Endodermal cell (in vitro differentiated cells): ENCODE measurements at regions not wholly inside any gene's neighbourhood (a gene's known extent, or its start where the extent isn't known, plus 50 kb on each side); places are given as distances from the start of the nearest gene placed in this dataset.
"Not testable (repeated sequence)": the region's sequence is repeated elsewhere in the genome, so short reads cannot be mapped to it uniquely, and the experiment has no call there.

ENCODE experiments used
- DNase-seq: peaks from one replicate; pipeline ENCODE4 v3.0.0-alpha.2; 2017
- H3K27ac ChIP-seq: 2 replicates; pipeline ENCODE4 v1.5.1; 2013; ENCODE audit warnings: mild to moderate bottlenecking, low read depth, low read length, moderate library complexity
- H3K27me3 ChIP-seq: 2 replicates; pipeline ENCODE4 v1.6.1; 2013; ENCODE audit warnings: mild to moderate bottlenecking, low read length, moderate library complexity; ENCODE audit not compliant: insufficient read depth, control insufficient read depth, poor library complexity, severe bottlenecking
- H3K36me3 ChIP-seq: 2 replicates; pipeline ENCODE4 v1.7.0; 2013; ENCODE audit warnings: mild to moderate bottlenecking, low read length, moderate library complexity; ENCODE audit not compliant: control insufficient read depth, insufficient read depth
- H3K4me1 ChIP-seq: one replicate; pipeline ENCODE4 v1.7.0; 2013; ENCODE audit warnings: low read length; ENCODE audit not compliant: control insufficient read depth, insufficient read depth
- H3K4me3 ChIP-seq: 2 replicates; pipeline ENCODE4 v1.5.1; 2013; ENCODE audit warnings: mild to moderate bottlenecking, low read length, moderate library complexity
- H3K9ac ChIP-seq: 2 replicates; pipeline ENCODE4 v1.6.1; 2013; ENCODE audit warnings: mild to moderate bottlenecking, low read length, moderate library complexity; ENCODE audit not compliant: poor library complexity, severe bottlenecking; ENCODE audit errors: extremely low read depth
- H3K9me3 ChIP-seq: 2 replicates; pipeline ENCODE4 v1.6.1; 2013; ENCODE audit warnings: mild to moderate bottlenecking, low read length, moderate library complexity; ENCODE audit not compliant: control insufficient read depth
- H3K27ac Mint-ChIP-seq: 2 replicates; pipeline ENCODE4 v1.8.0; 2020; ENCODE audit warnings: mixed read lengths
- H3K27me3 Mint-ChIP-seq: 2 replicates; pipeline ENCODE4 v1.8.0; 2021; ENCODE audit warnings: mild to moderate bottlenecking, mixed read lengths; ENCODE audit not compliant: insufficient read depth
- H3K36me3 Mint-ChIP-seq: 2 replicates; pipeline ENCODE4 v1.8.0; 2020; ENCODE audit warnings: low read depth, mixed read lengths
- H3K4me1 Mint-ChIP-seq: 2 replicates; pipeline ENCODE4 v1.8.0; 2020; ENCODE audit warnings: mixed read lengths
- H3K4me3 Mint-ChIP-seq: 2 replicates; pipeline ENCODE4 v1.8.0; 2020; ENCODE audit warnings: mild to moderate bottlenecking, moderate library complexity, mixed read lengths
- H3K9me3 Mint-ChIP-seq: 2 replicates; pipeline ENCODE4 v1.8.0; 2020; ENCODE audit warnings: mild to moderate bottlenecking, mixed read lengths
- CTCF ChIP-seq: fragments of 200-600 bp; sonication (generic); conservative IDR thresholded peaks from 2 replicates; pipeline ENCODE4 v1.5.0; 2021; ENCODE audit warnings: antibody characterized with exemption, mild to moderate bottlenecking
- WGBS, 2 experiments: methylation state at CpG; one replicate each; pipeline versions ENCODE4 v1.1.5 to v1.1.7; 2013; ENCODE audit warnings: missing lambda C conversion rate in 2 of 2, mixed read lengths in 1 of 2; ENCODE audit not compliant: insufficient coverage in 1 of 2, insufficient read length in 1 of 2; 5-methylcytosine and 5-hydroxymethylcytosine counted together

GRCh38 chrX:121755541-121755940, 708.1 kb downstream of the GLUD2 start:
- Mint-ChIP-seq H3K27ac (no peak overlapping the region), H3K4me3 (no peak overlapping the region), H3K27me3 (no peaks in the 10 kb centered on the region), H3K4me1 (no peaks in the 10 kb centered on the region), H3K36me3 (peaks cover 2% of the 10 kb centered on the region), H3K9me3 (peaks cover 59% of the 10 kb centered on the region)
- H3K9me3 ChIP-seq: no peaks in the 10 kb centered on the region
- 94% methylated on average over 3 of the region's 3 CpGs; no CpG with 5 or more reads in 1 of the 2 experiments for WGBS, 2 experiments
- H3K36me3 ChIP-seq: no peaks in the 10 kb centered on the region
- no peaks in the 10 kb centered on the region for H3K4me1 ChIP-seq
- no peak overlapping the region for H3K4me3 ChIP-seq
- H3K27me3 ChIP-seq: no peaks in the 10 kb centered on the region
- no peak for DNase-seq
- no peak overlapping the region for H3K27ac ChIP-seq
- no peak overlapping the region for H3K9ac ChIP-seq
- no peak for TF ChIP-seq CTCF

- WGBS, 2 experiments: 82 to 100% methylated on average over 1 to 4 of the region's 6 CpGs
Observed at GRCh38 chrX:121761845-121762244, 714.4 kb downstream of the GLUD2 start.

GRCh38 chrX:121763671-121764070, 716.3 kb downstream of the GLUD2 start:
- H3K4me3 ChIP-seq: no peak overlapping the region
- Mint-ChIP-seq H3K27me3 (no peaks in the 10 kb centered on the region), H3K9me3 (peaks cover 17% of the 10 kb centered on the region), H3K27ac (no peak overlapping the region), H3K36me3 (no peaks in the 10 kb centered on the region), H3K4me1 (no peaks in the 10 kb centered on the region), H3K4me3 (no peak overlapping the region)
- H3K36me3 ChIP-seq: no peaks in the 10 kb centered on the region
- no peak for TF ChIP-seq CTCF
- 50% methylated on average over 2 of the region's 4 CpGs; no CpG with 5 or more reads in 1 of the 2 experiments for WGBS, 2 experiments
- H3K4me1 ChIP-seq: no peaks in the 10 kb centered on the region
- H3K27me3 ChIP-seq: no peaks in the 10 kb centered on the region
- H3K27ac ChIP-seq: no peak overlapping the region
- H3K9ac ChIP-seq: no peak overlapping the region
- no peaks in the 10 kb centered on the region for H3K9me3 ChIP-seq
- no peak for DNase-seq

More at GRCh38 chrX:121761845-121762244, 714.4 kb downstream of the GLUD2 start:
- Histone ChIP-seq H3K27ac (no peak overlapping the region), H3K36me3 (no peaks in the 10 kb centered on the region), H3K27me3 (no peaks in the 10 kb centered on the region), H3K4me3 (no peak overlapping the region), H3K9me3 (no peaks in the 10 kb centered on the region), H3K9ac (no peak overlapping the region), H3K4me1 (no peaks in the 10 kb centered on the region)
- Mint-ChIP-seq H3K27me3 (no peaks in the 10 kb centered on the region), H3K36me3 (no peaks in the 10 kb centered on the region), H3K4me1 (no peaks in the 10 kb centered on the region), H3K9me3 (peaks cover 19% of the 10 kb centered on the region), H3K4me3 (no peak overlapping the region), H3K27ac (no peak overlapping the region)
- no peak for DNase-seq
- TF ChIP-seq CTCF: no peak

- not testable (repeated sequence) for H3K9ac ChIP-seq, DNase-seq, H3K27me3 Mint-ChIP-seq, H3K36me3 ChIP-seq, H3K36me3 Mint-ChIP-seq, H3K27me3 ChIP-seq, H3K27ac Mint-ChIP-seq, H3K4me1 ChIP-seq, H3K4me3 ChIP-seq, H3K4me3 Mint-ChIP-seq, H3K9me3 ChIP-seq, H3K4me1 Mint-ChIP-seq, H3K27ac ChIP-seq
- H3K9me3 Mint-ChIP-seq: peaks cover 19% of the 10 kb centered on the region
- WGBS, 2 experiments: 93% methylated on average over 2 of the region's 3 CpGs; no CpG with 5 or more reads in 1 of the 2 experiments
Observed at GRCh38 chrX:121768210-121768609, 720.8 kb downstream of the GLUD2 start.
